ENCODE measurements at regions not wholly inside any gene's neighbourhood (a gene's known extent, or its start where the extent isn't known, plus 50 kb on each side); places are given as distances from the start of the nearest gene placed in this dataset.

GRCh38 chr6:132166526-132167051 is 215.4 kb upstream of the CCN2 start:
- in situ Hi-C loops (cut with HindIII; ENCODE audit: low pct_unique_long_range_greater_than_20kb, low sequenced_read_pairs), result no loop called here
- DNase-seq (ENCODE audit: low read depth, low spot score), result no peak

- in situ Hi-C loops (cut with HindIII; ENCODE audit: low pct_unique_long_range_greater_than_20kb, low sequenced_read_pairs), result no loop called here
Measured at GRCh38 chr6:132165677-132166076, 214.5 kb upstream of the CCN2 start.

GRCh38 chr6:132161283-132161682 is 210.1 kb upstream of the CCN2 start:
- peak; percentile 81 for DNase-seq (ENCODE audit: low read depth, low spot score)
- in situ Hi-C loops (cut with HindIII; ENCODE audit: low pct_unique_long_range_greater_than_20kb, low sequenced_read_pairs), result no loop called here

More at GRCh38 chr6:132165677-132166076, 214.5 kb upstream of the CCN2 start:
- DNase-seq (ENCODE audit: low read depth, low spot score), result no peak

- in situ Hi-C loops (cut with HindIII; ENCODE audit: low pct_unique_long_range_greater_than_20kb, low sequenced_read_pairs), result no loop called here
- no peak for DNase-seq (ENCODE audit: low read depth, low spot score)
Measured at GRCh38 chr6:132153221-132153898, 202.2 kb upstream of the CCN2 start.

DNA sequence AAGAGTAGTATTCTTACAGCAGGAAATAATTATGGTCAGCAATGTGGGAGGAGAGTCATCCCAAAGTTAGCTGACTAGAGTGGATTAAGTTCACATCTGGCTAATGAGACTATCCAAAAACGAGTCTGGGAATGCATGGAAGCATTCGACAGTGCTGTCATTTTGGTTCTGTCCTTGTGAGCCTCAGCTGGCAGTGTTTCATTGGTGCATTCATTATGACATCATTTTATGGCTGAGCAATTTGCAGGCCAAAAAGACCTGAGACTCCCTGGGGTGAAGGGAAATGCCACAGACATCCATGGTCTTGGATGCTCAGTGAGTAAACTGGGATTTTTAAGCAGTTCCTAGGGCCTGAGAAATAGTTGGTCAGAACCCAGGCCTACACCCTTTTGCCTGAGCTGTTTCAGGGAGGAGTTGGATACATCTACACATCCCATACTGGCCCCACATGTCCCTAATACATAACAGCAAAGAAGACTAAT is 196.4 kb upstream of the CCN2 start:
- in situ Hi-C loops (cut with HindIII; ENCODE audit: low pct_unique_long_range_greater_than_20kb, low sequenced_read_pairs), result no loop called here
- DNase-seq (ENCODE audit: low read depth, low spot score), result no peak

DNA sequence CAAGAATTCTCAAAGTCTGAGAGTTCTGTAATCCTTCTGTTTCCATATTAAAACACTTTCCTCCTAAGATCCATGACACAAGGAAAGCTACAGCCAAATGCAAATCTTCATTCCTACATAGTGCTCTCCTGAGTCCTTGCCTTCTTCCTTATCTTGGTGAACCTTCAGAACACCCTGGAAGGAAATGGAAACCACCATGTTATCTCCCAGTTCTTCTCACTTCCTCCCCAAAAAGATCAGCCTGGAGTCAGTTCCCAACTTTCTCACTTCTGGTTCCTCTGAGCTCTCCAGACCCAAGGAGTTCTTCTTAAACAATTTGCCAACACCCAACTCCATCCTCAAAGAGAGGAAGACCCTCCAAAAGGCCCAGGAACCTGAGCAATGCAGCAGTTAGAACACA is 193.3 kb upstream of the CCN2 start:
- no peak for DNase-seq (ENCODE audit: low read depth, low spot score)
- in situ Hi-C loops (cut with HindIII; ENCODE audit: low pct_unique_long_range_greater_than_20kb, low sequenced_read_pairs), result no loop called here

DNA sequence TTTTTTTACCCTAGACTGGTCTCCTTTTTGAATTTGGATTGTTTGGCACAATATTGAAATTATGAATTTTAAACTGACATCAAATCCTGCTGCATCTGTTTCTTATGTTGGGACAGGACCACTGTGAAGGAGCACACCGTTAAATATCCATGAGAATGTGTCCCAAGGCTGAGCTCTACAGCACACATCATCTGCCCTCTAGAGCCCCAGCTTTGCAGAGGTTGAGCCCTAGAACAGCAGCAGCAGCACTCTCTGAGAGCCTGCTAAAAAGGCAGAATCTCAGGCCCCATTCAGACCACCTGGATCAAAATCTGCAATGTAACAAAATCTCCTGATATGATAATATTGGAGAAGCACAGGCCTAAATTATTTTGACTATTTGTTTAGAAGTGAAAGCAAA is 192.1 kb upstream of the CCN2 start:
- in situ Hi-C loops (cut with HindIII; ENCODE audit: low pct_unique_long_range_greater_than_20kb, low sequenced_read_pairs), result no loop called here
- DNase-seq (ENCODE audit: low read depth, low spot score), result no peak

DNA sequence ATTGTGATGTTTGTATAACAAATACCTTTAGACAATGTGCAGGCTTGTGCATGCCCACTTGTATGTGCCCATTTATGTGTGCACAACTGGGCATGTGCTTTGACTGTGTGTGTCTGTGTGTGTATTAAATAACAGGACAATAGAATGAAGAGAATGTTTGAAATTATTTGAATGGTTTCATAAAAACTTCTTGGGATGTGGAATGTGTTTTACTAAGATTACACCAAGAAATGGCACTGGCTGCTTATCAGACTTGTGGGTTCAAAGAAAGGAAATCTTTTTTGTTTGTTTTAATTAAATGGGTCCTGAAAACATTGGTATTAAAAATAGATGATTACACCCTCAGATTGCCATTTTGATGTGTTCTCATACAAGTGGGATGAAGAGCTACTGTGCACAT is 191.6 kb upstream of the CCN2 start:
- no peak for DNase-seq (ENCODE audit: low read depth, low spot score)
- in situ Hi-C loops (cut with HindIII; ENCODE audit: low pct_unique_long_range_greater_than_20kb, low sequenced_read_pairs), result no loop called here

GRCh38 chr6:132142308-132142707 is 191.1 kb upstream of the CCN2 start:
- DNase-seq (ENCODE audit: low read depth, low spot score), result no peak
- in situ Hi-C loops (cut with HindIII; ENCODE audit: low pct_unique_long_range_greater_than_20kb, low sequenced_read_pairs), result no loop called here

DNA sequence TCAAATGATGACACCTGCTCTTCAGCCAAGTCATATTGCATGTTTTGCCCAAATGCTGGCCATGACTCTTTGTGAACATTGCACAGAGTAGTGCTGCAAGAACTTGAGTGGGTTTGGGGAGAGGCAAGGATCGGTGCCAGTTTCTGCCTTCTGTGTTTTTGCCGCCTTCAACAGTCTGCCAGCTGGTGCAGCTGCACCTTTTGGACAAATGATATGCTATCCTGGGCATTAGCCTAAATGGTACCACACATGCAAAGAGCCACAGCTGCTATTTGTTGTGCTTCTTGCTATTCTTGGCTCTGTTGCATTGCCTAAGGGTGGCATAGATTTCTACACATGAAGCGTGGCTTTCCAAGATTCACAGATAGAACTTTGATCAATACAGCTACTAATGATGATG is 189.0 kb upstream of the CCN2 start:
- in situ Hi-C loops (cut with HindIII; ENCODE audit: low pct_unique_long_range_greater_than_20kb, low sequenced_read_pairs), result no loop called here
- DNase-seq (ENCODE audit: low read depth, low spot score), result no peak

- in situ Hi-C loops (cut with HindIII; ENCODE audit: low pct_unique_long_range_greater_than_20kb, low sequenced_read_pairs), result no loop called here
- DNase-seq (ENCODE audit: low read depth, low spot score), result no peak
Measured at GRCh38 chr6:132139611-132140010, 188.4 kb upstream of the CCN2 start.

DNA sequence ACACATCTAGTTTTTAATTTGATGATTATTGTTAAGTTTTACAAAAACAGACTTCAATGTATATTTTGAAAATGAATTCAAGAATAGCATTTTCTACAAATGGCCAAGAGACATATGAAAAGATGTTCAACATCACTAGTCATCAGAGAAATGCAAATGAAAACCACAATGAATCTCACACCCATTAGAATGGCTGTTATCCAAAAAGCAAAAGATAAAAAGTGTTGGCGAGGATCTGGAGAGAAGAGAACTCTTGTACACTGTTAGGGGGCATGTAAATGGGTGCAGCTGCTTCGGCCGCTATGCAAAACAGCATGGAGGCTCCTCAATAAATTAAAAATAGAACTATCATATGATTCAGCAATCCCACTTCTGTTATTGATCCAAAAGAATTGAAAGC is 185.8 kb upstream of the CCN2 start:
- in situ Hi-C loops (cut with HindIII; ENCODE audit: low pct_unique_long_range_greater_than_20kb, low sequenced_read_pairs), result no loop called here

DNA sequence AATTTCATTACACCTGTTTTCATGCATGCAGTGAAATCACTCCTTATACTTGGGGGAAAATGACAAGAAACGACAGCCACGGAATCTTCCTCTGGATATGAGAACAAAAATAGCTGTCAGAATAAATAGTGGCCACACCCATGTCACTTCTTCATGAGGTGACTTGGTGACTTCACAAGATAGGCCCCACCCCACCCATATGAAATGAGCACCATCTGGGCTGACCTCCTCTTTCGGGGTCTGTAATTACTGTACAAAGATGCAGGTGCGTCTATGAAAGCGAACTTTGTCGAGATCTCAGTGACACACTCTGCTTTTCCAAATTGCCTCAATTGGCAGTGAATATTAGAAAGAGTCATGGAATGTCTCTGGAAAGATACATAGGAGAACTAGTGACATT is 184.2 kb upstream of the CCN2 start:
- in situ Hi-C loops (cut with HindIII; ENCODE audit: low pct_unique_long_range_greater_than_20kb, low sequenced_read_pairs), result no loop called here
- DNase-seq (ENCODE audit: low read depth, low spot score), result no peak

More for the DNA sequence above, 185.8 kb upstream of the CCN2 start:
- DNase-seq (ENCODE audit: low read depth, low spot score), result no peak

DNA sequence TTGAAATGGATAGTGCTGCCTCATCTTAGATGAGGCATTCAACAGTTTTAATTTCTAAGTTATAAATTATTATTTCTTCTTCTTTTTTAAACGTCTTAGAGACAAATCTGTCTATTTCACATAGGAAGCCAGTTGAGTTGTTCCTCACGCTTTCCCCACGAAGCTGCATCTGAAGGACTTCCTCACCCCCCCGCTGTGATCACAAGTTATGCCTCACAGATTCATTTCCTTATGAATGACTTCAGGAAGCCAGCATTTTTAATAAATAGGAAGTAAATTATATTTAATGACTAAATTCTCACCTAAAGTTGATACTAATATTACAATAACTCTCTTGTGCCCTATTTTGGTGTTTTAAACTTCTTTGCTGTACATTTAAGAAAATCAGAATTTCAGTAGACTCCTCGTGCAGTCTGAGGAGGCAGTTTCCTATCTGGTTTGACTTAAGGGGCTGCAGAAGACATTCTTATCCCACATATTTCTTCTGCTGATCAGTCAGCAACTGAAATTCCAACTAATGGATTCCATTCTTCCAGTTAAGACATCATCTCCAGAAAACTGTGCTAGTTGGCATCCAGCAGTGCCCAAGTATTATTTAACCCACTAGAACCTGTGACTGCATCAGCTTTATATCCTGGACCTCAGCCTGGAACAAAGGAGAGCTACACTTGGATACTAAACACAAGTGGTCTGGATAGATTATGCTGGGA is 182.7 kb upstream of the CCN2 start:
- DNase-seq (ENCODE audit: low read depth, low spot score), result peak; percentile 82

GRCh38 chr6:132132924-132133639 is 181.9 kb upstream of the CCN2 start:
- DNase-seq (ENCODE audit: low read depth, low spot score), result peak; percentile 89
- in situ Hi-C loops (cut with HindIII; ENCODE audit: low pct_unique_long_range_greater_than_20kb, low sequenced_read_pairs), result no loop called here

More for the DNA sequence above, 182.7 kb upstream of the CCN2 start:
- in situ Hi-C loops (cut with HindIII; ENCODE audit: low pct_unique_long_range_greater_than_20kb, low sequenced_read_pairs), result no loop called here

- in situ Hi-C loops (cut with HindIII; ENCODE audit: low pct_unique_long_range_greater_than_20kb, low sequenced_read_pairs), result no loop called here
Measured at GRCh38 chr6:132132422-132132821, 181.2 kb upstream of the CCN2 start.

DNA sequence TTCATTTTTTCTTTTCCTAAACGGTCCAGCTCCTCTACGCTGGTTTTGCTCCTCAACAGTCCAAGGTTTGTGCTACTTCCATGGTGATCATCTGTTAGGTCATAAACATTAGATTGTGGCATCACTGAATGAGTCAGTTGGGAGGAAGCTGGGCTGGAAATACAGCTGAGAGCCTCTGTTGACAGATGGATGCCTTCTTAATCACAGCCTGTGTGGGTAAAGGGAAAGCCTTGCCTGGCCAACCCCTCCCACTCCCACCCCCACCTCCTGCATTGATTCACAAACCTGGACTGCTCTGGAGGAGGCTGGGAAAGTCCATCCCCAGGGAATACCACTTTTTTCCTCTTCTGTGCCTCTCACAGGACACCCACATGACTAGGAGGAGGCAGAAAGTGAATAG is 180.6 kb upstream of the CCN2 start:
- peak; percentile 98 for DNase-seq (ENCODE audit: low read depth, low spot score)
- in situ Hi-C loops (cut with HindIII; ENCODE audit: low pct_unique_long_range_greater_than_20kb, low sequenced_read_pairs), result no loop called here

More at GRCh38 chr6:132132422-132132821, 181.2 kb upstream of the CCN2 start:
- DNase-seq (ENCODE audit: low read depth, low spot score), result peak; percentile 67

GRCh38 chr6:132131351-132131750 is 180.2 kb upstream of the CCN2 start:
- in situ Hi-C loops (cut with HindIII; ENCODE audit: low pct_unique_long_range_greater_than_20kb, low sequenced_read_pairs), result no loop called here
- DNase-seq (ENCODE audit: low read depth, low spot score), result no peak

All from SK-MEL-5 (cell line).